ENCODE measurements at regions not wholly inside any gene's neighbourhood (a gene's known extent, or its start where the extent isn't known, plus 50 kb on each side); places are given as distances from the start of the nearest gene placed in this dataset.

- ATAC-seq: no peak
- no peak for DNase-seq
- intact Hi-C loops (cut with DNase I, micrococcal nuclease): no loop called here
Measured at GRCh38 chr5:39606591-39606990, 181.8 kb upstream of the DAB2 start.

- DNase-seq (no peak), ATAC-seq (no peak)
- intact Hi-C loops (cut with DNase I, micrococcal nuclease): no loop called here
Measured at GRCh38 chr5:39605588-39606575, 181.1 kb upstream of the DAB2 start.

GRCh38 chr5:39605145-39605544, 180.4 kb upstream of the DAB2 start:
- ATAC-seq (no peak), DNase-seq (no peak)
- intact Hi-C loops (cut with DNase I, micrococcal nuclease): no loop called here

GRCh38 chr5:39604491-39604890, 179.7 kb upstream of the DAB2 start:
- ATAC-seq (peak; percentile 74), DNase-seq (no peak)
- intact Hi-C loops (cut with DNase I, micrococcal nuclease): no loop called here

- no peak for DNase-seq
- peak; percentile 97 for ATAC-seq
- intact Hi-C loops (cut with DNase I, micrococcal nuclease): no loop called here
Measured at GRCh38 chr5:39599721-39600431, 175.1 kb upstream of the DAB2 start.

- no peak for DNase-seq
- no peak for ATAC-seq
- intact Hi-C loops (cut with DNase I, micrococcal nuclease): no loop called here
Measured at GRCh38 chr5:39598661-39599248, 174.0 kb upstream of the DAB2 start.

- intact Hi-C loops (cut with DNase I, micrococcal nuclease): no loop called here
- ATAC-seq (no peak), DNase-seq (no peak)
Measured at GRCh38 chr5:39588179-39588578, 163.4 kb upstream of the DAB2 start.

- intact Hi-C loops (cut with DNase I, micrococcal nuclease): no loop called here
- ATAC-seq (no peak), DNase-seq (no peak)
Measured at GRCh38 chr5:39587675-39588074, 162.9 kb upstream of the DAB2 start.

GRCh38 chr5:39586185-39586584, 161.4 kb upstream of the DAB2 start:
- DNase-seq (no peak), ATAC-seq (no peak)
- intact Hi-C loops (cut with DNase I, micrococcal nuclease): no loop called here

- intact Hi-C loops (cut with DNase I, micrococcal nuclease): loop anchor here in 1 of 2 donors (5.0 kb wide), 1 partner anchor 1102 kb away; no protein-coding TSS in a partner anchor
- DNase-seq: no peak
- no peak for ATAC-seq
Measured at GRCh38 chr5:39584927-39585326, 160.1 kb upstream of the DAB2 start.

GRCh38 chr5:39580702-39581453, 156.1 kb upstream of the DAB2 start:
- peak; percentile 57 for ATAC-seq
- intact Hi-C loops (cut with DNase I, micrococcal nuclease): loop anchor here in 1 of 2 donors (5.0 kb wide), 1 partner anchor 1106 kb away; no protein-coding TSS in a partner anchor
- DNase-seq: no peak

- peak; percentile 54 for ATAC-seq
- intact Hi-C loops (cut with DNase I, micrococcal nuclease): loop anchor here in 1 of 2 donors (5.0 to 10.0 kb wide), 3 partner anchors 1108 to 1295 kb away; no protein-coding TSS in a partner anchor
- no peak for DNase-seq
Measured at GRCh38 chr5:39579750-39580149, 155.0 kb upstream of the DAB2 start.

- ATAC-seq (no peak), DNase-seq (no peak)
- intact Hi-C loops (cut with DNase I, micrococcal nuclease): loop anchor here in 1 of 2 donors (5.0 to 10.0 kb wide), 2 partner anchors 1158 to 1296 kb away; no protein-coding TSS in a partner anchor
Measured at GRCh38 chr5:39578887-39579497, 154.2 kb upstream of the DAB2 start.

- intact Hi-C loops (cut with DNase I, micrococcal nuclease): loop anchor here in 1 of 2 donors (5.0 to 10.0 kb wide), 2 partner anchors 1160 to 1297 kb away; no protein-coding TSS in a partner anchor
- ATAC-seq (no peak), DNase-seq (no peak)
Measured at GRCh38 chr5:39577529-39577928, 152.7 kb upstream of the DAB2 start.

- intact Hi-C loops (cut with DNase I, micrococcal nuclease): loop anchor here in 1 of 2 donors (5.0 to 10.0 kb wide), 3 partner anchors 288 to 1304 kb away; partner anchors contain the start of gene FYB1
- no peak for DNase-seq
- peak; percentile 63 for ATAC-seq
Measured at GRCh38 chr5:39570403-39571027, 145.7 kb upstream of the DAB2 start.

- DNase-seq: no peak
- ATAC-seq: peak; percentile 62
- intact Hi-C loops (cut with DNase I, micrococcal nuclease): loop anchor here in 1 of 2 donors (5.0 to 10.0 kb wide), 3 partner anchors 288 to 1305 kb away; partner anchors contain the start of gene FYB1
Measured at GRCh38 chr5:39569857-39570256, 145.1 kb upstream of the DAB2 start.

GRCh38 chr5:39566891-39567290, 142.1 kb upstream of the DAB2 start:
- ATAC-seq (no peak), DNase-seq (no peak)
- intact Hi-C loops (cut with DNase I, micrococcal nuclease): no loop called here

Data from left colon (tissue), 2 donors.